Osteoblast (primary cell): ENCODE measurements at regions not wholly inside any gene's neighbourhood (a gene's known extent, or its start where the extent isn't known, plus 50 kb on each side); places are given as distances from the start of the nearest gene placed in this dataset.

ENCODE experiments used
- DNase-seq: peaks from one replicate; pipeline ENCODE4 v3.0.0; 2011; ENCODE audit warnings: low spot score, mixed read lengths; ENCODE audit not compliant: insufficient read length; ENCODE audit errors: missing footprints
- H2AFZ ChIP-seq: 2 replicates; pipeline ENCODE4 v1.6.0; 2011; ENCODE audit warnings: mild to moderate bottlenecking, low read length
- H3K27ac ChIP-seq: 2 replicates; pipeline ENCODE4 v1.5.1; 2011; ENCODE audit warnings: mild to moderate bottlenecking, low read depth, low read length, moderate library complexity
- H3K27me3 ChIP-seq: 2 replicates; pipeline ENCODE4 v1.6.0; 2012; ENCODE audit warnings: mild to moderate bottlenecking, control low read depth, inconsistent platforms, low read length, moderate library complexity; ENCODE audit not compliant: insufficient read depth
- H3K36me3 ChIP-seq: 2 replicates; pipeline ENCODE4 v1.5.1; 2011; ENCODE audit warnings: mild to moderate bottlenecking, low read length, control low read depth, moderate library complexity; ENCODE audit not compliant: insufficient read depth
- H3K4me1 ChIP-seq: 2 replicates; pipeline ENCODE4 v1.5.1; 2011; ENCODE audit warnings: mild to moderate bottlenecking, low read length, control low read depth, moderate library complexity; ENCODE audit not compliant: insufficient read depth
- H3K4me2 ChIP-seq: 2 replicates; pipeline ENCODE4 v1.6.0; 2011; ENCODE audit warnings: mild to moderate bottlenecking, low read length; ENCODE audit not compliant: insufficient read depth
- H3K4me3 ChIP-seq: fragments of 200-600 bp; sonication (generic); 3 replicates; pipeline ENCODE4 v1.5.1; 2012; ENCODE audit warnings: mild to moderate bottlenecking, low read length, inconsistent platforms; ENCODE audit not compliant: insufficient read depth
- H3K79me2 ChIP-seq: 2 replicates; pipeline ENCODE4 v1.6.0; 2012; ENCODE audit warnings: mild to moderate bottlenecking, low read length, control low read depth, inconsistent platforms; ENCODE audit not compliant: insufficient read depth
- H3K9me3 ChIP-seq: 2 replicates; pipeline ENCODE4 v1.5.1; 2011; ENCODE audit warnings: low read depth, low read length, control low read depth
- H4K20me1 ChIP-seq: 2 replicates; pipeline ENCODE4 v1.6.0; 2012; ENCODE audit warnings: mild to moderate bottlenecking, low read length, control low read depth; ENCODE audit not compliant: insufficient read depth
- CTCF ChIP-seq: IDR thresholded peaks from 2 replicates; pipeline ENCODE4 v1.5.1; 2011; ENCODE audit warnings: mild to moderate bottlenecking, low read depth, low read length, moderate library complexity; ENCODE audit errors: extremely low read depth

GRCh38 chr7:21354284-21354683 is 73.6 kb upstream of the SP4 start:
- H3K4me1 ChIP-seq = no peaks in the 10 kb centered on the region
- H3K27ac ChIP-seq = no peak overlapping the region
- no peak overlapping the region for H2AFZ ChIP-seq
- no peaks in the 10 kb centered on the region for H3K27me3 ChIP-seq
- no peaks in the 10 kb centered on the region for H3K79me2 ChIP-seq
- H4K20me1 ChIP-seq = no peaks in the 10 kb centered on the region
- H3K4me3 ChIP-seq = no peak overlapping the region
- TF ChIP-seq CTCF = no peak
- H3K36me3 ChIP-seq = no peaks in the 10 kb centered on the region
- H3K4me2 ChIP-seq = no peak overlapping the region
- DNase-seq = no peak
- no peaks in the 10 kb centered on the region for H3K9me3 ChIP-seq

- H3K36me3 ChIP-seq = no peaks in the 10 kb centered on the region
- TF ChIP-seq CTCF = no peak
- H3K4me1 ChIP-seq = no peaks in the 10 kb centered on the region
- no peak overlapping the region for H2AFZ ChIP-seq
- H3K27ac ChIP-seq = no peak overlapping the region
- H3K27me3 ChIP-seq = no peaks in the 10 kb centered on the region
- H3K4me3 ChIP-seq = no peak overlapping the region
- DNase-seq = no peak
- no peak overlapping the region for H3K4me2 ChIP-seq
- no peaks in the 10 kb centered on the region for H3K79me2 ChIP-seq
- no peaks in the 10 kb centered on the region for H3K9me3 ChIP-seq
- H4K20me1 ChIP-seq = no peaks in the 10 kb centered on the region
These were observed 72.4 kb upstream of the SP4 start for GRCh38 chr7:21355406-21355874.

- H3K27ac ChIP-seq = no peak overlapping the region
- no peaks in the 10 kb centered on the region for H3K4me1 ChIP-seq
- H3K79me2 ChIP-seq = no peaks in the 10 kb centered on the region
- no peak overlapping the region for H3K4me2 ChIP-seq
- H2AFZ ChIP-seq = no peak overlapping the region
- no peak overlapping the region for H3K4me3 ChIP-seq
- no peak for TF ChIP-seq CTCF
- no peaks in the 10 kb centered on the region for H3K36me3 ChIP-seq
- no peaks in the 10 kb centered on the region for H3K27me3 ChIP-seq
- no peak for DNase-seq
- H3K9me3 ChIP-seq = no peaks in the 10 kb centered on the region
- H4K20me1 ChIP-seq = no peaks in the 10 kb centered on the region
These were observed 71.3 kb upstream of the SP4 start for GRCh38 chr7:21356616-21357015.

GRCh38 chr7:21357151-21358097 is 70.5 kb upstream of the SP4 start:
- Histone ChIP-seq H4K20me1 (no peaks in the 10 kb centered on the region), H3K9me3 (no peaks in the 10 kb centered on the region), H3K36me3 (no peaks in the 10 kb centered on the region), H3K27ac (no peak overlapping the region), H3K79me2 (no peaks in the 10 kb centered on the region), H3K4me1 (no peaks in the 10 kb centered on the region), H3K27me3 (no peaks in the 10 kb centered on the region), H3K4me2 (no peak overlapping the region), H2AFZ (no peak overlapping the region), H3K4me3 (no peak overlapping the region)
- TF ChIP-seq CTCF = no peak
- DNase-seq = no peak
